HG03097 (cell line): ENCODE measurements at regions not wholly inside any gene's neighbourhood (a gene's known extent, or its start where the extent isn't known, plus 50 kb on each side); places are given as distances from the start of the nearest gene placed in this dataset.
"Not testable (repeated sequence)": the region's sequence is repeated elsewhere in the genome, so short reads cannot be mapped to it uniquely, and the experiment has no call there.

Experiments
- ATAC-seq: cut with Tn5 transposase; IDR thresholded peaks from one replicate; pipeline ENCODE4 v1.9.1; 2021; ENCODE audit not compliant: unreplicated experiment, low FRiP score

DNA sequence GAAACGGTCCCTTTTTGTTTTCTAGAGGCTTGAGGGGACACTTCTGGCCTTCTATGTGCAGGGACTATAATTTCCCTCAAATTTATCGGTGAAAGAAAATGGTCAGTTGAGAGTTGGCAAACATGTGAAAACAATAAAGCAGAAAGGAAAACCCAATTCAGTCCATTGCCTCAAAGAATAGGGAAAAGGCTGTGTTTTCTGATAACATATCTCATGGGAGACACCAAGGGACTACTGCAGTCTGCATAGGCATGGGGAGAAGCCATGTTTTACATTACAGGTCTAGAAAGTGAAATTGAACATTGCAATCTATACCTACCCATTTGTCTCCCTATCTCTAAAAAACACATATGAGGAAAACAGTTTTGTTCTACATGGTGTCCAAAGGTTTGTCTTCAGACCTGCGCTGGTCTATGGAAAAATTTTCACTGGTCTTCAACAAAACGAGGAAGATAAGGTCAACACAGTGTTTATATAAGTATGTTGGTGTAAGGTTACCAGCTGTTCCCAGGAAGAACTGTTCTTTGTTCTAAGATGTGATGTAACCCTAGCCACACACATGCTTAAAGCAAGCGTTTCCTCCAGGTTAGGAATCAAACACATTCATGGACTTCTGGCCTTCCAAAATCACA is 179.7 kb downstream of the MREG start:
- no peak for ATAC-seq

DNA sequence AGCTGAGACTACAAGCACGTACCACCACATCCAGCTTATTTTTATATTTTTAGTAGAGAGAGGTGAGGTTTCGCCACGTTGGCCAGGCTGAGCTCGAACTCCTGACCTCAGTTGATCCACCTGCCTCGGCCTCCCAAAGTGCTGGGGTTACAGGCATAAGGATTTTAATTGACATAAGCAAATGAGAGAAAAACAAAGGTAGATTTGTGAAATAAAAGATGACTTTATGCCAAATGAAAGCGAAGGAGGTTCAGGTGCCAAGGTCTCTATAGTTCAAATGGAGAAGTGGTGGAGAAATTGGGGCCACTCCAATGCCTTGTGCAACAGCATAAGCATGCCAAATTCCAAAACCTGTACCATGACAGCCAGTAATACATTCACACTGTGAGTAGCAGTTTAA is 180.6 kb downstream of the MREG start:
- ATAC-seq: no peak

DNA sequence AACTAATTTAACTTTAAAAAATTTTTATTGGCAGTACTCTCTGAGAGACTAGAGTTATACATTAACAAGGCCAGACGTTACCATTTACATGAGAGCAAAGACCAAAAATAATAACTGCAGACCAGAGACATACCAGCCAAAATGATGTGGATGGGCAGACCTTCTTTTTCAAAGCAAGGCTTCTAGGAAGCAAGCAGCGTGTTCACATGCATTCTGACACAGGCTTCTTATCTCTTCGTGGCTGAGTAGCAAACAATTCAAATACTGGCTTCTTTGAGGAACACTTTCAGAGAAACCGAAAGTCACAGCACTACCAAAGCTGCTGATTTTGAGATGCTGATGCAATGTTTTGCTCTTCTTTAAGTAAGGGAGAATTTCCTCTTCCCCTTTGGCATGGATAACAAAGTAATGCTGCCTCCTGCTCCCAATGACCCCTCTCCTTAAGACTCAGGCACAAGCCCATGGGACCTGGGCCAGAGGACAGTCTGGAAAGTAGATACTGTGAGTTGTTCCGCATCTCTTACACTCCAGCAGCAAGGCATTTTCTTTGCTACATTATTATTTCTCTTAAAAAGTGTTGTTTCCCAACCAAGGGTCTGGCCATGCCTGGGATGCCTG is 181.9 kb downstream of the MREG start:
- no peak for ATAC-seq

DNA sequence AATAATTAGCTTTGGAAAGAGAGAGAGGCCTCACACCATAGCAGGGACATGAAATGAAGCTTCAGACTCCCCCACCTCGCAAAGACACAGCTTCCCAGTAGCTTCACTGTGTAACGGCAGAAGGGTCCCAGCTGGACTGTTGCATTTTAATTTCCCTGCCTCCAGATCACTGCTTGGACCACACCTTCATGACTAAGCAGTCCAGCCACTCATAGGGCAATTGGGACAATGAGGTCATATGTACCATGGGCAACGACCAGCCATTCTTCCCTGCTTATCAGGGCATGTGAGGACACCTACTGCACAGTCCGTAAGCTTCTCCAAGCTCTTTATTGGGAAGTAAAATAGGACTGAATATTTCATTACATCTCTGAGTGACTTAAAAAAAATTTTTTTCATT is 183.0 kb downstream of the MREG start:
- no peak for ATAC-seq

DNA sequence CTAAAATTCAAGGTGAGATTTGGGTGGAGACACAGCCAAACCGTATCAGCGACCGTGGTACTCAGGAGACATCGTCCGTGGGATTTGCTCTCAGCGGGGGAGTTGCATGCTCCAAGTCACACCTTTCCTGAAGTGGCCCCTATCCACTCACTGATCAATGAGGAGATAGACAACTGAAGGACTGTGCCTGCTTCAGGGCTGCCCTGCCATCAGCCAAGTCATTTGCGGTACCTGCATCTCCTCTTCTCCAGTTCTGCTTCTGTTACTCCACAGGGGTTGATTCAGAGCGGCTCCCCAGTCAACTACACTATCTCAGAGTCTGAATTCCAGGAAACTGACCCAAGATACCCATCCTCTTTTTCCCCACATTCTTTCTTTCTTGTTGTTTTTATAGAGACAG is 184.1 kb downstream of the MREG start:
- no peak for ATAC-seq

DNA sequence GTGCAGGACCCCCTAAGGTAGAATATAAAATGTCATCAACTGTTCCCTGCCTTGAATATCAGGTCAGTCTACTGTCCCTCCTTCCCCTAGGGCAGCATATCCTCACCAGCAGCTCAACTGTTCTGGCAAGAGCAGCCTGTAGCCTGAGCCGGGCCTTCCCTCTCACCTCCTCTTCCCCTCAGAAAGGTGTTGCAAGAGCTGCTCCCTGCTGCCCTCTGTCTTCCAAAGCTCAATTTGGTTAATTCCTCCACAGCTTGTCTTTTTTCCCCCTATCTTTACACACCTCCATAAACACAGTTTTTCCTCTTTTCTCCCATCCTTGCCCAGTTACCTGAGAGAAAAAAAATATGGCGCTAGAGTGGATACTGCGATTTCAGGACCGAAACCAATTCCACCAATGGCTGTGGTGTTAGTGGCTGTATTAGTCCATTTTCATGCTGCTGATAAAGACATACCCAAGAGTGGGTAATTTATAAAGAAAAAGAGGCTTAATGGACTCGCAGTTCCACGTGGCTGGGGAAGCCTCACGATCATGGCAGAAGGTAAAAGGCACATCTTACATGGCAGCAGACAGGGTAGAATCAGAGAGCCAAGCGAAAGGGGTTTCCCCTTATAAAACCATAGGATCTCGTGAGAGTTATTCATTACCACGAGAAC is 184.7 kb downstream of the MREG start:
- ATAC-seq: peak; percentile 70

DNA sequence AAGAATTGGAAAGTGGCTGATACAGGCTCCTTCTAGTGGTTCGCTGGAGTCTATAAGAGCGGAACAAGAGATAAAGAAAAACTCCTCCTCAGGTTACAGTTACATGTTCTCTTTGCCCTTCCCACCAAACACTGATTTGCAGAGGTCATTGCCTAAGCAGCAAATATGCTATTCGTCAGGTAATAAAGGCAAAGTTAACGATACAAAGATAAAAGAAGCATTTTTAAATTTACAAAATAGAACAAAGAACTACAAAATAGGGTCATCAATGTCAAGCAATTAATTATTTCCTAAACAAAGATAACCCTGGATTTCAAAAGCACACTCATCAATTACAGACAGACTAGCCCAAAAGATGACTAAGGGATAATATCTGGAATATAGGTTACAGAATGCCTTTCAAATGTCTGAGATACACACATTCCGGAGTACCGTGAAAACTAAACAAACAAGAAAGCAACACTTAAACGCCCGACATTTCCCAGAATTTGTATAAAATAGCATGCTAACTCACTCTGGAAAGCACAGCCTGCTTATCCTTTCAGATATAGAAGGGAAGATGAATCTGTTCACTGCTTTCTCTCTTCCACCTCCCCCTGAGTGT is 186.4 kb downstream of the MREG start:
- ATAC-seq: no peak

DNA sequence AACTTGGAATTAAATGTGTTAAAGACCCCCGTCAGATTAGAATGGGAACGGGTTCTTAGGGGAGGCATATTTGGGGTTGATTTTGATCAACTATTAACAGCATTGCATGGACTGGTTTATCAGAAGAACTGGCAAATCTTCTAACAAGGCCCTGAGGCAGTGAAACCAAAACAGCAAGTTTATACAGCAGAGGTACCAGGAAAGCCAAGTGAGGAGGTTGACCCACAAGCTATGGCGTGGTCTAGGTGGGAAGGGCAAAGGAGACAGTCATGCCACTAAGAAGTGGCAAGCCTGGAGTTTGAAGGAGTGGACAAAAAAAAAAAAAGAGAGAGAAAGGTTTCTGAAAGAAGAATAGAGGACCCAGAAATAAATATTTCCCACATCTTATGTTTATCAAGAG is 187.0 kb downstream of the MREG start:
- no peak for ATAC-seq

DNA sequence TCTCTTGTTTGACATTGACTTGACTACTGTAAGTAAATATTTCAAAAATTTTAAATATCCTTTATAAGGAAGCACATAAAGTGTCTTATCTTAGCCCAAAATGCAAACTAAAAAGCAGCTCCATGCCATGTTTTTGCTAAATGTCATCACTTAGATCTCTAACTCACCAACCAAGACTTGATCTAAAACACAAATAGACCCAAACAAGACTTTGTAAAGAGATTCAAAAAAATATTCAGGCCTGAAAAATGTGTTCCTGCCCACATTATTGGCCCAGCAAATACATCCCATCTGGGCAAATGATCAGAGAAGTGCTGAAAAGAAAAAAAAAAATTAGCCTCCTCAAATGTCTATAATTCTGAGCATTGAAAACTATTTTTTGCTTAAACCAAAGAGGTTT is 187.6 kb downstream of the MREG start:
- no peak for ATAC-seq

DNA sequence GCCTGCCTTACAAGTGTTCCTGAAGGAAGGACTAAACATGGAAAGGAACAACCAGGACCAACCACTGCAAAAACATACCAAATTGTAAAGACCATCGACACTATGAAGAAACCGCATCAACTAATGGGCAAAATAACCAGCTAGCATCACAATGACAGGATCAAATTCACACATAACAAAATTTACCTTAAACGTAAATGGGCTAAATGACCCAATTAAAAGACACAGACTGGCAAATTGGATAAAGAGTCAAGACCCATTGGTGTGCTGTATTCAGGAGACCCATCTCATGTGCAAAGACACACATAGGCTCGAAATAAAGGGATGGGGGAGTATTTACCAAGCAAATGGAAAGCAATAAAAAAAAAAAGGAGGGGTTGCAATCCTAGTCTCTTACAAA is 192.1 kb downstream of the MREG start:
- ATAC-seq: not testable (repeated sequence)

DNA sequence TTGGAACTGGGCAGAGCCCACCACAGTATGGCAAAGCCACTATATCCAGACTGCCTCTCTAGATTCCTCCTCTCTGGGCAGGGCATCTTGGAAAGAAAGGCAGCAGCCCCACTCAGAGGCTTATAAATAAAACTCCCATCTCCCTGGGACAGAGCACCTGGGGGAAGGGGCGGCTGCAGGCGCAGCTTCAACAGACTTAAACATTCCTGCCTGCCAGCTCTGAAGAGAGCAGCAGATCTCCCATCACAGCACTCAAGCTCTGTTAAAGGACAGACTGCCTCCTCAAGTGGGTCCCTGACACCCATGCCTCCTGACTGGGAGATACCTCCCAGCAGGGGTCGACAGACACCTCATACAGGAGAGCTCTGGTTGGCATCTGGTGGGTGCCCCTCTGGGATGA is 193.6 kb downstream of the MREG start:
- not testable (repeated sequence) for ATAC-seq

DNA sequence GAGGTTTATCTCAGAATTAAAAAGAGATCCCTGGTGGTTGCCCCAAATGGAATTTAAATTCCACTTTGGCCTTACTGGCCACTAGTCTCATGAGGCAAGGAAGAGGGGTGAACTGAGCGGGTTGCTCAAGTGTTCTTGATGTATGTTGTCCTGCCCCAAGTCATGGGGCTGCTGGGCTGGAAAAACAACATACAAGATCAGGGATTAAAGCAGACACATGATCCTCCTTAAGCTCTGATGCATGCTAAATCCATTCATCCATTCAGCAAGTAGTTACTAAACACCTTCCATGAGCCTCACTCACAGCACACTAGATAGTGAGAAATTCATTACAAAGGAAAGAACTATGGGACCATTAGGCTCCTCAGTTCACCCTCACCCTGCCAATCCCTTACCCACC is 196.3 kb downstream of the MREG start:
- no peak for ATAC-seq

DNA sequence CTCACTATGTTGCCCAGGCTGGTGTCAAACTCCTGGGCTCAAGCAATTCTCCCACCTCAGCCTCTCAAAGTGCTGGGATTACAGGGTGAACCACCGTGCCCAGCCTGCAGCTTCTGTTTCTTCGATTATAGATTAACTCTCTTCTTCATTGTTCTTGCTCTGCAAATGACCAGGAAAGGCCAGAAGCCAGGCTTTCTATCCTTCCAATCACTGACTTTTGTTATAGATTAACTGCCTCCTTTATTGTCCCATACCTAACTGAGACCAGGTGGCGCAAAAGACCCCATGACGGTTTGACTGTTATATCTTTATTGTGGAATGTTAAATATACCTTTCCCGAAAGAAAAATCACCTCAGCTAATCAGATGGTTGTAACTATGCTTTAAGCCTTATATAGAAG is 196.9 kb downstream of the MREG start:
- ATAC-seq: no peak

DNA sequence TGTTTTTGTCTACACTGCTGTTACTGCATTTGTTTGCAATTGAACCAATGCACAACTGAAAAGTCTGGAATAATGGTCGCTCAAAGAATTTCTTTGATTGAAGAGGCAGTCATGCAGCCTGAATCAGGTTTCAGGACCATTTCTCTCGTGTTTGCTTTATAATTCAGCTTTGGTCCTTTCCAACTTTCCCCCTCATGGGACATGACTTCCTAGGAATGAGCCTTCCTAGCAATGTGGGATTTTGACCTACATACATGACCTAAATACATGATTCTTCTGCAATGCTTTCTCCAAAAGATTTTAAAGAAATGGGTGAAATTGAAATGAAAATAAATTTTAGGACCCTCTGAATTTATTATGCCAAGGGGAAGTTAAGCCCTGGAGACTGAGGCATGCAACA is 197.4 kb downstream of the MREG start:
- no peak for ATAC-seq

DNA sequence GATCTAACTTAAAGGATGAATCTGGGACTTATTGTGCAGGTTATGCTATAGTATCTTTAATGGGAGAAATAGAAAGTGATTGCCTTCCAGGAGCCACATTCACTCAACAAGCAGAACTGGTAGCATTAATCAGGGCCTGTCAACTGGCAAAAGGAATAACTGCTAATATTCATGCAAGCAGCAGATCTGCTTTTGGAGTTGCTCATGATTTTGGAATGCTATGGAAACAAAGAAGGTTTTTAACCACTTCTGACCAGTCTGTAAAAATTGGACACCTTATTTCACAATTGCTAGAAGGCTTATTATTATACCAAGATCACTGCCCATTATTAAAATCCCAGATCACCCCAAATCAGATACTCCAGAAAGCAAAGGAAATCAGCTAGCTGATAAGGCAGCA is 200.4 kb downstream of the MREG start:
- no peak for ATAC-seq

DNA sequence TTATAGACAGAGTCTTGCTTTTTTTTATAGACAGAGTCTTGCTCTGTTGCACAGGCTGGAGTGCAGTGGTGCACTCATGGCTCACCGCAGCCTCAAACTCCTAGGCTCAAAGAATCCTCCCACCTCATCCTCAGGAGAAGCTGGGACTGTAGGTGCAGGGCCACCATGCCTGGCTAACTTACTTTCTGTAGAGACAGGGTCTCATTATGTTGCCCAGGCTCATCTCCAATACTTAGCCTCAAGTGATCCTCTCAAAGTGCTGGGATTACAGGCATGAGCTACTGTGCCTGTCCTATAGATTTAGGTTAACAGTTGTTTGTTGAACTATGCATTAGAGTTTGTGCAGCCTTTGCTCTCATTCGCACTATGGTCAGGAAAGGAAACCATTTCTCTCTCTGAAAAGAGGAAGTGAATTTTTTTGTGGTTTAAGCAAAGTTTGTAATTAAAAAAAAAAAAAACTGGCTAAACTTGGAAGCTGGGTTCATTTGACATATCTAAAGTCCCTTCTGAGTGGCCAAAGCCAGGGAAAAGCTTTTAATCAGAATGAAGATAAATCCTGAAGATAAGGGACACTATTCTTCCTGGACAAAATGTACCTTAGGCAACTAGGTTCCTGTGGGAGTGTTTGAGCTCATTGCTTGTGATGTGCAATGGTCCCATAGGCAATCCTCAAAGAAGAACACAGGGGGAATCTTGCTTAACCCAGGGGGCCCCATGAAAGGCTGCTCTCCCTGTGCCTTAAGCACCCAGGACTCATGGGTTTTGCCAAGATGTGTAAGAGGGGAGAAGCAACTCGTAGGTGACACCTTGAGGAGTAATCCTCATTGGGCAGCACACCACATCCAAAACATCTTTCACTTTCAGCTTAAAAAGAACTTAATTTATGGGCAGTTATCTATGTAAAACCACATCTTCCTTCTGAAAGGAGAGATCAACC is 201.7 kb downstream of the MREG start:
- ATAC-seq: peak; percentile 91

DNA sequence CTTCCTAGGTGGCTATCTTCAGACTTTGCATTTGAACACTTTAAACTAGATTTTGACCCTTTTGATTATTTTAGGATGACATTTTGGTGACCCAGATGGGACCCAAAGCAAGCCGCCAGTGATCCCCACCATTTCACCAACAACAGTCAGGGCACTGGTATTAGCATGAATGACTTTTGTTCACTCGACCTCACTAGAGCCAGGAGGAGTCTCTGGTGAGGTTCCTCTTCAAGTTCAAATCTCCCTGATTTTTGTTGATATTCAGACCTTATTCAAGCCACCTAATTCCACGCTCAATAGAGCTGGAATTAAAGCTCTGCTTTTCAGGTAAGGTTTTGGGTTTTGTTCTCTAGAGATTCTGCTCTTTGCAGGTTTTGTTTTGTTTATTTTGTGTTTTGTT is 202.3 kb downstream of the MREG start:
- peak; percentile 36 for ATAC-seq

DNA sequence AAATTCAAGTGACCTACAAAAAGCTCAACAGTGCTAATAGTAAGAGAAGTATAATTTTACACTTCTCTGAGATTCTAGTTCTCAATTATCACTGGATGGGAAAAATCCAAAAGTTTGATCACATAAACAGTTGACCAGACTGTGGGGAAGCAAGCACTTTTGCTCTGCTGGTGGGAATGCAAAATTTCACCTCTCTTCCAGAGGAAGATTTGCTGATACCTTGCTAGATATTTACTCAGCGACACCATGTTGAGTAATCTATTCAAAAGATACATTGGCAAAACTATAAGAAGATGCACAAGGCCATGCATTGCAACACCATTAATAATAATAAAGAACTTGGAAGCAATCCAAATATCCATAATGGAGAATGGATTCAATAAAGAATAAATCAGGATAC is 204.4 kb downstream of the MREG start:
- no peak for ATAC-seq

DNA sequence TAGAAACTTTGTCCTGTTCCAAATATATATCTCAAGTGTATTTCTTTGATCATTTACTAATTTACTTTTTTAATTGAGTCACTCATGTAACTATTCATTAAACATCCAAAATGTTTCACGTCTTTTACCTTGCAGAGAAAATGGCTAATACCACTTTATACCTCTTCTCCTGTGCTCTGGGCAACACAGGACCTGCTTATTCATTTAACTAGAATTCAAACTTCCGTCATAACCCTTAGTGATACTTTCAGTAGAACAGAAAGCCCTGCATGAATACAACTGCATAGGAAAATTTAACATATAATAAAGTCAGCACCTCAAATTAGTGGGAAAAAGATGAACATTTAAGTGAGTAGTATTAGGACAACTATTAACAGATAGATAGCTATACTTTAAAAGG is 205.2 kb downstream of the MREG start:
- ATAC-seq: no peak

DNA sequence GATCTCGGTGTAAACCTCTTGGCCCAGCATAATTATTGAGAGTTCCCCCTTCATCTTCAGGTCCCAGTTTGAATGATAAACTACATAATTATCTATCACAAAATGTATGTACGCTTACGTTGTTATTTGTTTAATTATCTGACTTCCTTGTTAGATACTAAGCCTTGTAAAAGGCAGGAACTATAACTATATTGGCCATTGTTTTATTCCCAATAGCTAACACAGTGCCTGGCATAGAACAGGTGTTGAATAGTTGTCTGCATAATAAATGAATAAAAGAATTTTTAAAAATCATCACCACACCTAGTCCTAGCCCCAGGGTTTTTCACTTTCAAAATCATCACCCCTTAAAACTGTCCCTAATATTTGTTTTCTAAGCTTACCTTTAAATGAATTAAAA is 207.9 kb downstream of the MREG start:
- ATAC-seq: no peak

DNA sequence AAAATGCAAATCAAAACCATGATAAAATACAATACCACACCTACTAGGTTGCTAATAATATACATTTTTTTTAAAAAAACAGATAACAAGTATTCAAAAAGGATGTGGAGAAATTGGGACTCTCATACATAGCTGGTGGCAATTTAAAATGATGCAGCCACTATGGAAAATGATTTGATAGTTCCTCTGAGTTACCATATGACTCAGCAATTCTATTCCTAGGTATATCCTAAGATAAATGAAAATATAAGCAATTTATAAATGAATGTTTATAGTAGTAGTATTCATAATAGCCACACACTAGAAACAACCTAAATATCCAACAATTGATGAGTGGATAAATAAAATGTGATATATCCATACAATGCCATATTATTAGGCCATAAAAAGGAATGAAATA is 210.2 kb downstream of the MREG start:
- no peak for ATAC-seq
